HG03175 (cell line): ENCODE measurements at regions not wholly inside any gene's neighbourhood (a gene's known extent, or its start where the extent isn't known, plus 50 kb on each side); places are given as distances from the start of the nearest gene placed in this dataset.
"Not testable (repeated sequence)": the region's sequence is repeated elsewhere in the genome, so short reads cannot be mapped to it uniquely, and the experiment has no call there.

ENCODE experiments used
- ATAC-seq: cut with Tn5 transposase; IDR thresholded peaks from one replicate; pipeline ENCODE4 v1.9.1; 2021; ENCODE audit warnings: mild to moderate bottlenecking, moderate library complexity; ENCODE audit not compliant: unreplicated experiment

DNA sequence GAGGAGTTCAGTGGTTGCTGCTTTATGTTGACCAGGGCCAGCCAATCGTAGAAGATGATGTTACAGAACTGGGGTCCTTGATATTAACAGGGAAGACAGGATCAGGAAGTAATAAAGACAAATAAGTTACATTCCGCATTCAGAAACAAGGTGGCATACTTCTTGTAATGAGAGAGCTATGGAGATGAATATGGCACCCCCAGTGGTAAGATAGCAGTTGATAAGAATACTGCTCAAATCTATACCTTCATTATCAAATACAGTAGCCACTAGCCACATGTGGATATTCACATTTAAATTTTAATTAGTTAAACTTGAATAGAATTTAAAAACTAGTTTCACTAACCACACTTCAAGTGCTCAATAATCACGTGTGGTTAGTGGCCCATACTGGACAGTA lies 290.4 kb upstream of the RBMS1 start:
- ATAC-seq, result no peak

DNA sequence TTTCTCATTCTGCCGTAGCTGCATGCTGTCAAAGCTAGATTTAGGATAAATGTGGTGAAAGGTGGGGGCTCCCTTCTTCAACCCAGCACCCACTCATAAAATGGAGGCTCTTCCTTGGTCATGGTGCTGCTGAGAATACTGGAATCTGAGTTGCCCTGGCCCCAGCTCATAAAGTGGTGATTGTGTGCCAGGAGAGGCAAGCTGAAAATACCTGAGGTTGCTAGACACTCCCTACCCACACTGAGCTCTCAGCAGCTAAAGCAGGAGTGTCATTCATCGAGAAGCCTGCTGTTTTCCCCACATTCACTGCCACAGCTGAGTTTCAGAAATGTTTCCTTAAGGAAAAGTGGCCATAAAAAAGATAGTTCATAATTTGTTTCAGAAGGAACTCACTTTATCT lies 297.1 kb upstream of the RBMS1 start:
- ATAC-seq, result no peak

- no peak for ATAC-seq
Measured at GRCh38 chr2:160791884-160792283, 298.3 kb upstream of the RBMS1 start.

DNA sequence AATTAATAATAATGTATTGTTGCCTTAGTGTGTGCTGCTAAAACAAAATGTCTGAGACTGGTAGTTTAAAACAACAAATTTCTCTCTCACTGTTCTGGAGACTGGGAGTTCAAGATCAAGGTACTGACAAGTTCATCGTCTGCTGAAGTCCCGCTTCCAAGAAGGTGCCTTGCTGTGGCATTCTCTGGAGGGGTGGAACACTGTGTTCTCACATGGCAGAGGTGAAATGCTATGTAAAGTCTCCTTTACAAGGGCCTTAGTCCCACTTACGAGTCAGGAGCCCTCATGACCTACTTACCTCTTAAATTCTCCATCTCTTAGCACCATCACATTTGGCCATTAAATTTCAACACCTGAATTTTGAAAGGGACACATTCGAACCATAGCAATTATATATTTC lies 299.2 kb upstream of the RBMS1 start:
- ATAC-seq, result no peak

GRCh38 chr2:160794926-160795325 lies 301.3 kb upstream of the RBMS1 start:
- no peak for ATAC-seq

DNA sequence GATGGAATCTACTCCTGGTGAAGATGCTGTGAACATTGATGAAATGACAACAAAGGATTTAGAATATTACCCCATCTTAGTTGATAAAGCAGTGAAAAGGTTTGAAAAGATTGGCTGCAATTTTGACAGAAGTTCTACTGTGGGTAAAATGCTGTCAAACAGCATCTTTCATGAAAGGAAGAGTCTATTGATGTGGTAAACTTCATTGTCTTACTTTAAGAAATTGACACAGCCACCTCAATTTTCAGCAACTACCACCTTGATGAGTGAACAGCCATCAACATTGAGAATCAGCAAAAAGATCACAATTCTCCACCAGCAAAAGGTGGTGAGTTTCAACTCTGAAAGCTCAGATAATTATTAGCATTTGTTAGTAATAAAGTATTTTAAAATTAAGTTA lies 310.3 kb upstream of the RBMS1 start:
- no peak for ATAC-seq

DNA sequence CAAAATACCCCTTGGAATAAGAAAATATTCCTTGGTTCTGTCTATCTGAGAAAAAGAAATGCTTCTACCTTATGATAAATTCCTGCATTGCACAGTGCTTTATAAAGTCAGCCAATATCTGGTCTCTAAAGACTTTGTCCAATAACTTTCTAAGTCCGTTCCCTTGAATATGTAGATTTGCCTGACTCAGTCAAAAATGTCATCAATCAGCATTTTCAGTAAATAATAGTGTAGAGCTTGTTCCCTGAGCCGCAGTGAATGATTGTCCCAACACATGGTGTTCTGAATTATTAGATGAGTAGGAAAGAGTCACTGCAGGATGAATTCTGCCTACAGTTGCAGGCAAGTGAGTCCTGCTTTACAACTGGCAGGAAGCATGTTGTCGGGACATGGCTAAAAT lies 316.8 kb upstream of the RBMS1 start:
- no peak for ATAC-seq

DNA sequence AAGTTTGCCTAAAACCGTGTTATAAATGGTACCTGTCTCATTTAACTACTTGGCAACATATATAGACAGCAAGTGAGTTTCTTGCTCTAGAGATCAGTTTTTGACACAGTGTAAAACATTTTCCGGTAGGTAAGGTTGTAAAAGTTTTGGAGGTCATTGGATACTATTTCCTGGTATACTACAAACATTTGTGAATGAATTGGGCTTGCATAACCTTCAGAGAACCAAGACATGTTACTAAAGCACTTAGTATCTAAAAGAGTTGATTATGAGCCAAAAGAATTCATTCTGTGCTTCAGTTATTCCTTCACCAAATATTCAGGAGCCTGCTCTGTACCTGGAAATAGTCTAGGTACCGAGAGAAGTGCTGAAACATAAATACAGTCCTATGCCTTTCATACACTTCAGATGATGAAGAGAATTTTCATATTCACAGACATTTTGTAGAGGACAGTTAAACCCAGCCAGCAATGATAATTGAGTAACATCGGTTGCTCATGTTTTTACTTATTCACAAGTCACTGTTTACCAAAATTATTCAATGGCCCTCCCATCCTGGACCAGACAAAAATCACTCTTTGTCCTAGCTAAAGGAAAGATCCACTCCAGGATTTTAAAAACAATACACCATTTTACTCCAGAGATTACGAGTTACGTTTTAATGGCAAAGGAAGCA lies 319.4 kb upstream of the RBMS1 start:
- no peak for ATAC-seq

DNA sequence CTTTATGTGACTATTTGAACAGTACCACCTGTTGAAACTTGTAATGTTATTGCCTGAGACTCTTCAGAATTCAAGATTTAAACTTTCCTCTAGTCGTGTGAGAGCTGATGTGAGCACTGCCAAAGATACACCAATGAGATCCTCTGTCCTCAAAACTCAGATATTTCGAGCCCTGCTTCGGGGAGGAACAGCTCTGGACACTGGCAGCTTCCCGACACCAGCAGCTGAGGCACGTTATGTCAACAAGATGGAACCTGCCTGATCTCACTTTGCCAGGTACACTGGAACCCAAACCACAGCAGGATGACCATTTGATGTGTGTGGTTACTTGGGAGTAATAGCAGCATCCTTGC lies 319.9 kb upstream of the RBMS1 start:
- ATAC-seq, result no peak

GRCh38 chr2:160816916-160817499 lies 323.4 kb upstream of the RBMS1 start:
- ATAC-seq, result no peak

DNA sequence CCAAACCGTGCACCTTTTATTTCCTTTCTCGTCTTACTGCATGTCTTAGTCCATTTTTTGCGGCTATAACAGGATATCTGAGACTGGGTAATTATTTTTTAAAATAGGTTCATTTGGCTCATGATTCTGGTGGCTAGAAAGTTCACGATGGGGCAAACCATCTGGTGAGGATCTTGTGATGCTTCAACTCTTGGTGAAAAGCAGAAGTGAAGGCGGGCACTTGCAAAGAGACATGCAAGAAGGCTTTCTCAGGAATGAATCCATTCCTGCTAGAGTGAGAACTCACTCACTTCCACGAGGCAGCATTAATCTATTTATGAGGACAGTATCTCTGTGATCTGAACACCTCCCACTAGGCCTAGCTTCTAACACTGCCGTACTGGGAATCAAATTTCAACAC lies 327.1 kb upstream of the RBMS1 start:
- ATAC-seq, result no peak

DNA sequence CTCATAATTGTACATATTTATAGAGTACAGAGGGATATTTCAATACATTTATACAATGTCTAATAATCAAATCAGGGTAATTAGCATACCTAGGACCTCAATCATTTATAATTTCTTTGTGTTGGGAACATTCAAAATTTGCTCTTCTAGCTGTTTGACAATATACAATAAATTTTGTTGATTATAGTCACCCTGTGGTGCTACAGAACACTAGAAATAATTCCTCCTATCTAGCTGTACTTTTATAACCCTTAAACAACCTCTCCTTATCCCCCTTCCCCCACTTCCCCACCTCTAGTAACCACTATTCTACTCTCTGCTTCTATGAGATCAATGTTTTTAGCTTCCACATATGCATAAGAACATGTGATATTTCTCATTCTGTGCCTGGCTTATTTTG lies 328.4 kb upstream of the RBMS1 start:
- ATAC-seq, result no peak

GRCh38 chr2:160825433-160825832 lies 331.8 kb upstream of the RBMS1 start:
- ATAC-seq, result no peak

DNA sequence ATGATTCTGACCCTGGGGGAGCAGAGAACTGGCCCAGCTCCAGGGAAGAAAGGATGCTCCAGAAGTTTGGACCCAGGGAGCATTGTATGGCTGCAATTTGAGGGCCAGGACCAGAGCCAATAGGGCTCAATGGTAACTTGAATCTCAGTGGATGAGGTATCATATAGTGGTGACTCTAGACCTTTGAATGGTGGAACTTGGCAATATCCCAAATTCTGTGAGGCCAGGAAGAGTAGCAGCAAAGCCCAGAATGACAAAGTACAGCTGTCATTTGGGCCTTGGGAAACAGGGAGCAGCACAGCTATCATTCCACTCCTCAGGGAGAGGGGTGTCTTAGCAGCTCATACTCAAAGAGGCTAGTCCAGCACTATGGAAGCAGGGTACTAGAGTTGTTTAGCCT lies 332.9 kb upstream of the RBMS1 start:
- no peak for ATAC-seq

- ATAC-seq, result no peak
Measured at GRCh38 chr2:160828076-160828475, 332.2 kb upstream of the TANK start.

- ATAC-seq, result not testable (repeated sequence)
Measured at GRCh38 chr2:160832381-160832780, 327.8 kb upstream of the TANK start.

GRCh38 chr2:160835166-160835565 lies 325.1 kb upstream of the TANK start:
- no peak for ATAC-seq

DNA sequence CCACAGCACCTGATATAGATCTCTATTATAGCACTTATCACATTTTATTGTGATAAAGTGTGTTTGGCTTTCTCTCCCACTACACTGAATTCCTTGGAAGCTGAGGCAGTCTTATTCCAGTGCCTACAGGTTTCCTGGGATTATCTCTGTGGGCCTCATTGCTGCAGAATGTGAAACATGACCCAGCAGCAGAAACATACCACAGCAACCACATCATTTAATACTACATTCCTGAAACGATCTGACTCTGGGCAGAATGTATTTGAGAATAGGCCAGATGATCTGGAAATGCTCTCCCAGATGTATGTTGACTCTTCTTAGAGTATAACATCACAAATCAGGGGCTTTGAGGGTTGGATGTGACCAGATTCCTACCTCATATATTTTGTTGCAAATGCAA lies 323.5 kb upstream of the TANK start:
- ATAC-seq, result no peak

DNA sequence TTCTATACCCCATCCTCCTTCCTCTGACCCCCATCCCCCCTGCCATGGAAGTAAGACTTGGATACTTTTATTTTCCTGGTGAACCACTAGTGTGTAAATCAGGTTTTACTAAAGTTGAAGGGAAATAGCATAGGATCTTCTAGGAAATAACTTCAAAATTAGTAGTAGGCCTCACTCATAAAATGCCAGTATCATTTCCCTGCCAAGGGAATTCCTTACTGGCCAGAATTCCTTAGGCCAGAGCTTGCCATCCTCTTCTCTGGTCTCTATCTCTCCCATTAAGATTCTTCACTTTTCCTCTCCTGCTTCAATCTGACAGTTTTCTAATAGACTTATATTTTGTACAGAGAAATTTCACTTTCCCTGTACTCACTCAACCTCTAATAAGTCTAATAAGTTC lies 322.8 kb upstream of the TANK start:
- no peak for ATAC-seq

DNA sequence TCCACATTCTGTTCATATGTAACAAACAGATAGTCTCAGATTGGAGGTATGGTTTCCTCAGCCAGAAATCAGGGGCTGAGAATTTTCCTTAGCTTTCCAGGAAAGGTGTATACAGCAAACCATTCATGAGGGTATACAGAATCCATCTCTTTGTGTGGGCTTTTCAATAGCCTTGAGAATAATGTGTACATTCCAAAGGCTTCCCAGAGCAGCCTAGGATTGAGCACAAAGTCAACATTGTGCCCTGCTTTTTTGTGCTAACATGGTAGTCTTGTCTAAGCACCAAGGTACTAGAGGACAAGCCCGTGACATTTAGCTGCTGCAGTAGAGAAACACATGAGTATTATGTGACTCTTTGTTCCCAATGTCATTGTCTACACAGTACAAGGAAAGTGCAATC lies 322.1 kb upstream of the TANK start:
- ATAC-seq, result no peak

GRCh38 chr2:160838691-160839090 lies 321.5 kb upstream of the TANK start:
- no peak for ATAC-seq

- no peak for ATAC-seq
Measured at GRCh38 chr2:160842286-160842685, 317.9 kb upstream of the TANK start.

DNA sequence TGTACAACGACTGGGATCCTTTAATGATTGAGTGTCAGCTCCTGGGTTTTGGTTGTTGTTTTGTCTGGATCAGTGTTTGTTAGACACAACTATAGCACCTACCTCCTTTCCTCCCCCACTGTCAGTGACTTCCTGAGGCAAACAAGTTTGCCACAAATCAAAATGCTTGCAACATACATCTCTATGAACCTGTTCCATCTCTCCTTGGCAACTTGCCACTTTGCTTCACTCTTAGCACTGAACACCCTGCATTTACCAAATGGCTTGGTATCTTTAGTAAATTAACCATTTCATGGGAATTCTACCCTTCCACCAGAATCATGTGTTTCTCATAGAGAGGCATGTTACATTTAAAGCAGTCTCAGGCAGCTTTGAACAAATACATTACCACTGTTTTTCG lies 301.1 kb upstream of the TANK start:
- ATAC-seq, result no peak
